ENCODE measurements at regions not wholly inside any gene's neighbourhood (a gene's known extent, or its start where the extent isn't known, plus 50 kb on each side); places are given as distances from the start of the nearest gene placed in this dataset.

GRCh38 chr18:45496741-45497140, 118.5 kb upstream of the SLC14A2 start:
- TF ChIP-seq, protein P1, sequence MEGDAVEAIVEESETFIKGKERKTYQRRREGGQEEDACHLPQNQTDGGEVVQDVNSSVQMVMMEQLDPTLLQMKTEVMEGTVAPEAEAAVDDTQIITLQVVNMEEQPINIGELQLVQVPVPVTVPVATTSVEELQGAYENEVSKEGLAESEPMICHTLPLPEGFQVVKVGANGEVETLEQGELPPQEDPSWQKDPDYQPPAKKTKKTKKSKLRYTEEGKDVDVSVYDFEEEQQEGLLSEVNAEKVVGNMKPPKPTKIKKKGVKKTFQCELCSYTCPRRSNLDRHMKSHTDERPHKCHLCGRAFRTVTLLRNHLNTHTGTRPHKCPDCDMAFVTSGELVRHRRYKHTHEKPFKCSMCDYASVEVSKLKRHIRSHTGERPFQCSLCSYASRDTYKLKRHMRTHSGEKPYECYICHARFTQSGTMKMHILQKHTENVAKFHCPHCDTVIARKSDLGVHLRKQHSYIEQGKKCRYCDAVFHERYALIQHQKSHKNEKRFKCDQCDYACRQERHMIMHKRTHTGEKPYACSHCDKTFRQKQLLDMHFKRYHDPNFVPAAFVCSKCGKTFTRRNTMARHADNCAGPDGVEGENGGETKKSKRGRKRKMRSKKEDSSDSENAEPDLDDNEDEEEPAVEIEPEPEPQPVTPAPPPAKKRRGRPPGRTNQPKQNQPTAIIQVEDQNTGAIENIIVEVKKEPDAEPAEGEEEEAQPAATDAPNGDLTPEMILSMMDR (IDR thresholded peaks at IDR 0.05) = no peak
- TF ChIP-seq ZFX (IDR thresholded peaks at IDR 0.05; ENCODE audit: borderline replicate concordance) = no peak

Data from 22Rv1 (cell line).